ENCODE measurements at regions not wholly inside any gene's neighbourhood (a gene's known extent, or its start where the extent isn't known, plus 50 kb on each side); places are given as distances from the start of the nearest gene placed in this dataset.
"Not testable (repeated sequence)": the region's sequence is repeated elsewhere in the genome, so short reads cannot be mapped to it uniquely, and the experiment has no call there.

GRCh38 chr10:109633846-109634245, 289.5 kb downstream of the XPNPEP1 start:
- no peak for DNase-seq

- not testable (repeated sequence) for DNase-seq
Observed at GRCh38 chr10:109633017-109633416, 290.3 kb downstream of the XPNPEP1 start.

- DNase-seq = no peak
Observed at GRCh38 chr10:109624939-109625338, 298.4 kb downstream of the XPNPEP1 start.

DNA sequence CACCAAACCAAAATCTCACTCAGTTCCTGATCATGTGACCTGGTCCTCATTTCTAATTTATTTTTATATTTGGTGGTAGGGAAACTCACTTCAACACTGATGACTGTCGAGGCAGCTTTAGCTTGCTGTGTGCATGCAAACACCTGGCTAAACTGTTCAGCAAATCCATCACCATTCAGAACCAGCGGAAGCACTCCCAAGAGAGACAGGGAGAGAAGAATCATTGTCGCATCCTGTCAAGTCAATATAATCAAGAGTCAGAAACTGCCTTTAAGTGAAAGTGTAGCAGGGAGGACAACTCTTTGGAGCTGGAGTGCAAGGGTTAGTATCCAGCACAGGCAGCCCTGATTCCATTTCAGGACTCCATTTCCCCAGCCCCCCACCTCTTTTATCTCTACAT, 300.7 kb downstream of the XPNPEP1 start:
- no peak for DNase-seq

DNA sequence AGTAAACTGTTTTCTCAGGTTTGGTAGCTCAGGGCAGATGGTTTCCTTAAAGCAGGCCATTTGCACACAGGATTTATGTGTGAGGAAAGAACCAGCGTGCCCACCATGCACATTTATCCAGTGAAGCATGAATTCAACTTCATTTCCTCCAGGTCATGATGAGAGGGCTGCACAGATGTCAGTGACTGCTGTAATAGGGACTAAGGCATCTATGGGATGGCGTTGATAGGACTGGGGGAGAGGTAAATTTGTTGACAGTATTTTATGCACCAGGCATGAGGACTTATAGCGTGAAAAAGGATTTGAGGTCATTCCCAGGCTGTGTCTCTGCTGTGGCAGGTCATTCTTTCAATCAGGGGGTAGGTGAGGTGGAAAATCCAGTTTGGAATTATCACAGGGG, 302.9 kb downstream of the XPNPEP1 start:
- no peak for DNase-seq

DNA sequence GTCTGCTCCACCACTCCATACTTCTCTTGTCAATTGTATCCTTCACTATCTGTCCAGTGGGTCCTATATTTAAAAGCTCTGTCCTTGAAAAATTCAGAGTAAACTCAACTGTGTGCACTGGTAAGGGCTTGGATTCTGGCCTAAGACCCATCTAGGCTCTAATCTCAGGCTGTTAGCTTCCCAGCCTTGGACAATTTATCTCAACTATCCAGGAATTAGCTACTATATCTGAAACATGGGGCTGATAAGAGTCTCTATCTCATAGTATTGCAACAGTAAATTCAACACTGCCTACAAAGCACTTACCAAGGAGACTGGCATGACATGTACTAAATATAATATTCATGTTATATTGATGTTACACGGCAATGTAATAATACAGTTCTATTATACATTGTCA, 303.4 kb downstream of the XPNPEP1 start:
- no peak for DNase-seq

- DNase-seq = no peak
Observed at GRCh38 chr10:109618748-109619147, 304.6 kb downstream of the XPNPEP1 start.

DNA sequence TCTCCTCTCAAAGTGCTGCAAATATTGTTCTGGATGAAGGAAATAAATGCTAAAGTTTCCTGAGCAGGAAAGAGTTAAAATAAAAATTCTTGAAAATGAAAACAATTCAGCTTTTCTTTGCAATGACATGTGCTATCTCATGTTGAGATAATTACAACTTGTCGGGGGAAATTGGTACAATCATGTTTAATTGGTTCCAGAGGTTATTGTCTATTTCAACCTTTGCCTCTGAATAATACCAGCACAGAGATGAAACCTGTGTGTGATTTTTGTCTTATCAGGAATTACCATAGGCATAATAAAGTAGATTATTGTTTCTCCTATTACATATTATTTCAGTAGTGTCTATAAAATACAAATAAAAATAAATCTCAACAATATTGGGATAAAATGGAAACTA, 305.0 kb downstream of the XPNPEP1 start:
- peak; percentile 5 for DNase-seq

DNA sequence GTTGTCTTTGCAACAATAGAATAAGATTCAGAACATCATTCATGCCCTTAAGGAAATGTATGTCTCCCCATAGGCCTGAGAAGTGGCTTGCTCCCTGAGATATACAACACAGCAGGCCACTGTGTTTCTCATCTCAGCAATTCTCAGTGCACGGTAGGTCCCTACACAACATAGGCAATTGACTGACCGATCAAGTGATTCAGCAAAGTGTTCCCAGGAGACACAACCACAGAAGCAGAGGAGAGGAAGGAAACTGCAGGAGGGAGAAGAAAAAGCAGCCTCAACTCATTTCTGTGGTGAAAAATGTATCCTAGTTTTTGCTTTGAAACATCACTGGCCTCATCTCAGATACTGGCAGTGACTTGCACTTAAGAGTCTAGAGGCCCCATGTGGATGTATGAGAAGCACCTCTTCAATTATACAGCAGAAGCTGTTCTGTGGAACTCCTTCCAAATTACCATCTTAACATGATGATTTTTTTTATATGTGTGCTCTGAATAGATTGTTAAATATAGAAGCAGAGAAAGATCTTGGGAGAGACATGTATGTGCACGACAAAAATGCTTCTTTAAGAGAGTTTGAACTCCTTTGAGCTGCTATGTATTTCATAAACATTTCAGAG, 306.8 kb downstream of the XPNPEP1 start:
- no peak for DNase-seq

- DNase-seq = not testable (repeated sequence)
Observed at GRCh38 chr10:109595356-109595755, 328.0 kb downstream of the XPNPEP1 start.

DNA sequence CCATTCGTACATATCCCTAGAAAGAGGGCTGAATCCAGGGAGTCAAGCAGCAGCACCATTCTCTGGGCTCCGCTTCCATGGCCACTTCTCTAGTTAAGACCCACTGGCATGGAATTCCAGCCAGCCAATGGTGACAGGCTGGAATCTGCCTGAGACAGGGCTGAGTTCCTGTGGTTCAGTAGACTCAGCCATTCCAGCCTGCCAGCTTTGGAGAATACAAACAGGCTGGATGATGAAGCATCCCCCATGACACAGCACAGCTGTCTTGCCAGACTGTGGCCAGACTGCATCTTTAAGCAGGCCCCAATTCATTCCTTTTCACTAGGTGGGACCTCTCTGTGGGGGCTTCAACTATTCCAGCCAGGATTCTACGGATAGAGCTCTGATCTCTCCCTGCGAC, 329.6 kb downstream of the XPNPEP1 start:
- DNase-seq = no peak

GRCh38 chr10:109592391-109592790, 330.9 kb downstream of the XPNPEP1 start:
- DNase-seq = no peak

DNA sequence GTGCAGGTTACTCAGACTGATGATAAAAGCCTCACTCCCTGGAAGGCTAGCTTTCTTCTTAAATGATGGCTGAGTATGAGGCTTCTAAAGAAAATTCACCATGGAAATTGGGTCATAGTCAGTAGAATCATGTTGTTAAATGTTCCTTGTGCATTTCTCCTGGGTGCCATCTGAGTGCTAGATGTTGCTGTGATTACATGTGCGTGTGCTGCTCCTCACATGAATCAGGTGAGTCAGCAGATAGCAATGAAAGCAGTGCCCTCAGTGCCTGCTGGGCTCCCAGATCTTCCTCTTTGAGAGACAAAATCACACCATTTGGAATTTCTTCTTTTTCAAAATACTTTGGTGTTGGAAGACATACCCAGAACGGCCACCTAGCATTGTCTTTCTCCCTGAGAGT, 331.7 kb downstream of the XPNPEP1 start:
- DNase-seq = no peak

- DNase-seq = no peak
Observed at GRCh38 chr10:109588259-109588658, 335.1 kb downstream of the XPNPEP1 start.

DNA sequence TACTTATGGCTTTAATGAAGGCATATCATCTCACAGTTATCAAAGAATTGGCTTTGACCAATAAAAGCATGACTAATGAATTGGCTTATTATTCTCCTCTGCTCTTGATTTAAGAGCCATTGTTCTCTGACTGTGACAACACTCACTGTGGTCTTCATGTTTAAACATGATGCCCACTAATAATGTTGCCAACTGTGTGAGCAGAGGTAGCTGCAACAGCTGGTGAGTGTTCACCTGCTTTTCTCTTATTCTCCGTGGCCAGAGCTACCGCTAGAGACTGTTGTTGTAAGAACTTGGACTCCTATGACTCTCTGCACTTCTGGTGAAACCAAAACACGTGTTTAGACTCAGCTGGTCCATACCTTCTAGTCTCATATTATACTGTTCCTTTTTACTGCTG, 335.9 kb downstream of the XPNPEP1 start:
- DNase-seq = peak; percentile 67

- no peak for DNase-seq
Observed at GRCh38 chr10:109556399-109556798, 366.9 kb downstream of the XPNPEP1 start.

DNA sequence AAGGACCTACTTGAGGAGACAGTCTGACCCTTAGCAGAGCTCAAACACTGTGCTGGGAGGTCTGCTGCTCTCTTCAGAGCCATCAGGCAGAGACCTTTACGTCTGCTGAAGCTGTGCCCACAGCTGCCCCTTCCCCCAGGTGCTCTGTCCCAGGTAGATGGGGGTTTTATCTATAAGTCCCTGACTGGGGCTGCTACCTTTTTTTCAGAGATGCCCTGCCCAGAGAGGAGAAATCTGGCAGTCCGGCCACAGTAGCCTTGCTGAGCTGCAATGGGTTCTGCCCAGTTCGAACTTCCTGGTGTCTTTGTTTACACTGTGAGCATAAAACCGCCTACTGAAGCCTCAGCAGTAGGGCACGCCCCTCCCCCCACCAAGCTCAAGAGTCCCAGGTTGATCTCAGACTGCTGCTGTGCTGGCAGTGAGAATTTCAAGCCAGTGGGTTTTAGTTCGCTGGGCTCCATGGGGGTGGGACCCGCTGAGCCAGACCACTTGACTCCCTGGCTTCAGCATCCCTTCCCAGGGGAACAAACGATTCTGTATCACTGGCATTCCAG, 381.2 kb downstream of the XPNPEP1 start:
- DNase-seq = not testable (repeated sequence)

DNA sequence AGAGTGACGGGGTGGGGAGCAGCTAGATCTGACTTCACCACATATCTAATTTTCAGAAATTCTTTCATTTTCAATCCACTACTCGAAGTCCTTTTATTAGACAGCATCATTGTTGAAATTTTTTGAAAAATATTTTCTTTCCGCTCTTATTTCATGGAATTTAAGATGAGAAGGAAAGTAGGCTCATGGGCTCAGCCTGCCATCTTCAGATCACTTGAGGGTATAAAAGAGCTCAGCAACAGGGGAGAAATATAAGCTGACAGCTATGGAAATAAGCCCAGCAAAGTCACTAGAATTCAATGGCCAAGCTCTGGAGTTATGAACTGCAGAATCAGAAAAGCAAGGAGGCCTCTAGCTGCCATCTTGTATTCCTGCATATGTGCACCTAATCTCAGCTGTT, 389.1 kb downstream of the XPNPEP1 start:
- DNase-seq = no peak

DNA sequence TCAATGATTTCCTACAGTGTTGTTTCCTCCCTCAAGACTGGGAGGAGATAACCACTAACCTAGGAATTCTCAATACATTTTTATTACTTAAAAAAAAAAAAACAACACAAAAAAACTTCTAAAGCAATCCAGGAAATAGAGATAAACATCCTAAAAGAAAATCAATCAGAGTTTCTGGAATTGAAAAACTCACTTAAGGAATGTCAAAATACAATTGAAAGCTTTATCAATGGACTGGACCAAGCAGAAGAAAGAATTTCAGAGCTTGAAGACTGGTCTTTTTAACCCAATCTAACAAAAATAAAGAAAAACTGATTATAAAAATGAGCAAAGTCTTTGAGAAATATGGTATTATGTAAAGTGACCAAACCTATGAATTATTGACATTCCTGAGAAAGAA, 394.1 kb downstream of the XPNPEP1 start:
- no peak for DNase-seq

DNA sequence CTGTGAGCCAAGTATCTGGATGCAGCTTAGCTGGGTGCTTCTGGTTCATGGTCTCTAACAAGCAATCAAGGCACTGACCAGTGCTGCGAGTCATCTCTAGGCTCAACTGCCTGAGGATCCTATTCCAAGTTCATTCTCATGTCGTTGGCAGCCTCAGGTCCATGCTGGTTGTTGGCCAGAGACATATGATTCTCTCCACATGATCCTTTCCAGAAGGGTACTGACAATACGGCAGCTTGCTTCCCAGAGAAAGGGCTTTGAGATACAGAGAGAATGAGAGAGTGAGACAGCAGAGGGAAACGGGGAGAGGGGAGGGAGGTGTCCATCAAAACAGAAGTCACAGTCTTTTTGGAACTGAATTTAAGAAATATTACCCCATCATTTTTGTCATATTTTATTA, 405.6 kb downstream of the XPNPEP1 start:
- no peak for DNase-seq

DNA sequence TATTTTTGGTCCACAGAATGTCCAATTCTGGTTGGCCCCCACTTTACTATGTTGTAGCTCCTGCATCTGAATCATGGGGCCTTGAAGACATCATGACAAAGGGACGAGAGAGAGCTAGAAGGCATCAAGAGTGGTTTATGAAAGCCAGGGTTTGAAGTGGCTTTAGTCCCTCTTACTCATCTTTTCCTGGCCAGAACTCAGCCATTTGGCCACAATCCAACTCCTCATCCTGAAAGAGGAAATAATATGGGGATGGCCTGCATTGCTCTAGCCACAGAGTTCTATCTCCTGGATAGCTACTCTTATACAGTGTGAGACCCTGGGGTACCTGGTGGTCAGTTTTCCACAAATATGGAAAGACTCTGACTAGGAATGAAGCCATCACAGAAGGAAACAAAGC, 418.9 kb downstream of the XPNPEP1 start:
- no peak for DNase-seq

GRCh38 chr10:109487691-109488090, 435.6 kb downstream of the XPNPEP1 start:
- DNase-seq = no peak

GRCh38 chr10:109480836-109481235, 442.5 kb downstream of the XPNPEP1 start:
- no peak for DNase-seq

GRCh38 chr10:109475711-109476421, 447.4 kb downstream of the XPNPEP1 start:
- no peak for DNase-seq

- no peak for DNase-seq
Observed at GRCh38 chr10:109474812-109475211, 448.5 kb downstream of the XPNPEP1 start.

Measured in NCI-H69 (cell line).